Ovary (tissue), 7 donors: ENCODE measurements at regions not wholly inside any gene's neighbourhood (a gene's known extent, or its start where the extent isn't known, plus 50 kb on each side); places are given as distances from the start of the nearest gene placed in this dataset.

Experiments used
- DNase-seq, 5 donors: peaks; one replicate each; pipeline ENCODE4 v3.0.0-alpha.2; 2019 to 2020
- H3K27ac ChIP-seq, 2 donors: fragments of 200-600 bp; one replicate each; pipeline versions ENCODE4 v1.5.1 to v1.8.0; 2019 to 2022
- H3K27me3 ChIP-seq: fragments of 200-600 bp; one replicate; pipeline ENCODE4 v1.8.0; 2022
- H3K36me3 ChIP-seq: fragments of 200-600 bp; sonication (generic); one replicate; pipeline ENCODE4 v1.5.1; 2019
- H3K4me1 ChIP-seq: one replicate; pipeline ENCODE4 v1.8.1; 2013; ENCODE audit warnings: mild to moderate bottlenecking, moderate library complexity; ENCODE audit not compliant: insufficient read depth
- H3K4me3 ChIP-seq: fragments of 200-600 bp; sonication (generic); one replicate; pipeline ENCODE4 v1.5.1; 2017
- H3K9me3 ChIP-seq, 2 donors: fragments of 200-600 bp in 1 of 2; sonication (generic) in 1 of 2; one replicate each; pipeline versions ENCODE4 v1.5.1 to v1.8.1; 2013 to 2019; ENCODE audit warnings: mild to moderate bottlenecking in 1 of 2, moderate library complexity in 1 of 2
- CTCF ChIP-seq, 3 donors: fragments of 450-650 bp in 2 of 3; fragments of 200-600 bp in 1 of 3; IDR thresholded peaks; one replicate each; pipeline versions ENCODE4 v1.5.1 to v1.8.0; 2016 to 2022; ENCODE audit warnings: antibody characterized with exemption in 3 of 3, mild to moderate bottlenecking in 1 of 3
- EP300 ChIP-seq: sonication (generic); formaldehyde crosslinking; IDR thresholded peaks from one replicate; pipeline ENCODE4 v1.6.1; 2017; ENCODE audit warnings: antibody characterized with exemption
- POLR2A ChIP-seq: fragments of 450-650 bp; IDR thresholded peaks from one replicate; pipeline ENCODE4 v1.6.1; 2017; ENCODE audit warnings: antibody characterized with exemption, mild to moderate bottlenecking, moderate library complexity
- WGBS, 3 donors: extraction: QIAGEN DNeasy Blood & Tissue Kit in 1 of 3; methylation state at CpG; one replicate each; pipeline versions ENCODE4 v1.1.5 to v1.1.7; 2013 to 2017; 5-methylcytosine and 5-hydroxymethylcytosine counted together
- intact Hi-C, 4 donors: fragments of 100-400 bp; cut with DNase I; formaldehyde crosslinking; loops; one replicate each; pipeline versions ENCODE4 v1.11.0 to v1.15.1; 2022 to 2023
- donor health status: DM: no; HTN: no; CAD: no; lungs with moderate emphysema.
- donor health status: DM: no; HTN: no; CAD: no.
- donor health status: Bipolar disorder and iron deficiency.
- donor health status: DM: no; HTN: no; CAD: no.
- donor health status: DM: yes; HTN: yes; CAD: no.

GRCh38 chr5:172567843-172568242 lies 73.2 kb upstream of the NEURL1B start:
- intact Hi-C loops, result loop anchor here in 1 of 4 donors (10.0 kb wide), 1 partner anchor 77 kb away; the partner anchor contains the start of gene NEURL1B
- Histone ChIP-seq H3K4me1 (no peaks in the 10 kb centered on the region), H3K27ac (no peak overlapping the region), H3K27me3 (no peaks in the 10 kb centered on the region), H3K4me3 (no peak overlapping the region), H3K9me3 (no peaks in the 10 kb centered on the region), H3K36me3 (no peaks in the 10 kb centered on the region)
- 93 to 95% (median 95%) methylated on average over 6 of the region's 6 CpGs for WGBS, 3 donors
- DNase-seq, result no peak
- TF ChIP-seq POLR2A (no peak), EP300 (no peak), CTCF (IDR thresholded peaks at IDR 0.05) (no peak)

GRCh38 chr5:172567294-172567693 lies 73.8 kb upstream of the NEURL1B start:
- Histone ChIP-seq H3K4me1 (no peaks in the 10 kb centered on the region), H3K4me3 (no peak overlapping the region), H3K9me3 (no peaks in the 10 kb centered on the region), H3K27me3 (no peaks in the 10 kb centered on the region), H3K27ac (no peak overlapping the region), H3K36me3 (no peaks in the 10 kb centered on the region)
- TF ChIP-seq CTCF (IDR thresholded peaks at IDR 0.05), result no peak
- no peak for TF ChIP-seq POLR2A
- TF ChIP-seq EP300, result no peak
- WGBS, 3 donors, result 88 to 94% (median 93%) methylated on average over 7 of the region's 7 CpGs
- intact Hi-C loops, result loop anchor here in 1 of 4 donors (10.0 kb wide), 1 partner anchor 78 kb away; the partner anchor contains the start of gene NEURL1B
- DNase-seq, result no peak

GRCh38 chr5:172565931-172566665 lies 75.0 kb upstream of the NEURL1B start:
- no peaks in the 10 kb centered on the region for H3K36me3 ChIP-seq
- H3K27ac ChIP-seq, result no peak overlapping the region
- no peaks in the 10 kb centered on the region for H3K4me1 ChIP-seq
- 81 to 84% (median 82%) methylated on average over 8 of the region's 8 CpGs for WGBS, 3 donors
- no peak for TF ChIP-seq CTCF (IDR thresholded peaks at IDR 0.05)
- no peak for TF ChIP-seq POLR2A
- TF ChIP-seq EP300, result no peak
- no peaks in the 10 kb centered on the region for H3K9me3 ChIP-seq
- intact Hi-C loops, result loop anchor here in 1 of 4 donors (10.0 kb wide), 1 partner anchor 79 kb away; the partner anchor contains the start of gene NEURL1B
- no peaks in the 10 kb centered on the region for H3K27me3 ChIP-seq
- peak in 1 of 5 donors; percentile 15 for DNase-seq
- H3K4me3 ChIP-seq, result no peak overlapping the region

GRCh38 chr5:172565455-172565854 lies 75.6 kb upstream of the NEURL1B start:
- TF ChIP-seq EP300 (no peak), CTCF (IDR thresholded peaks at IDR 0.05) (no peak), POLR2A (no peak)
- Histone ChIP-seq H3K4me3 (no peak overlapping the region), H3K36me3 (no peaks in the 10 kb centered on the region), H3K9me3 (no peaks in the 10 kb centered on the region), H3K4me1 (no peaks in the 10 kb centered on the region), H3K27ac (no peak overlapping the region), H3K27me3 (no peaks in the 10 kb centered on the region)
- intact Hi-C loops, result loop anchor here in 1 of 4 donors (10.0 kb wide), 1 partner anchor 79 kb away; the partner anchor contains the start of gene NEURL1B
- WGBS, 3 donors, result 90 to 91% (median 91%) methylated on average over 8 of the region's 8 CpGs
- DNase-seq, result no peak
